GM19324 (cell line): ENCODE measurements at regions not wholly inside any gene's neighbourhood (a gene's known extent, or its start where the extent isn't known, plus 50 kb on each side); places are given as distances from the start of the nearest gene placed in this dataset.
"Not testable (repeated sequence)": the region's sequence is repeated elsewhere in the genome, so short reads cannot be mapped to it uniquely, and the experiment has no call there.

Experiments
- ATAC-seq: cut with Tn5 transposase; IDR thresholded peaks from one replicate; pipeline ENCODE4 v1.9.1; 2021; ENCODE audit warnings: mild to moderate bottlenecking, moderate library complexity; ENCODE audit not compliant: unreplicated experiment, low FRiP score

DNA sequence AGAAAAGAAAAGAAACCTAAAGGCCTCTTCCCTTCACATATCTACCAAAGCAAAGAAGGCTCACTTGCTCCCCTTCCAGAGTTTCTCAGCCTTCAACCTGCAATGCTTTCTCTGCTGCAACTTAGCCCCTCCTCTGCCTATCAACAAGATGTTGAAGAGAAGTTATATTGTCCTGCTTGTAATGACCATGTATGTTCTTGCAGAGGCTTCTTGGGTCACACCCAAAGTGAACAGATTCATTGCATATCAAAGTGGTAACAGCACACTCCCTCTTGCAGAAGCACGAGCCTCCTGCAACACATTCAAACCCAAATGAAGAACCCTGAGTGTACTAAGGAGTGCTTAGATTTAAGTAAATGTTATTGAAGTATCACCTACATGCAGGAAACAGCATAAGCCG lies 494.3 kb downstream of the NTRK2 start:
- ATAC-seq: no peak

- no peak for ATAC-seq
Observed at GRCh38 chr9:85163415-85163814, 493.9 kb downstream of the NTRK2 start.

DNA sequence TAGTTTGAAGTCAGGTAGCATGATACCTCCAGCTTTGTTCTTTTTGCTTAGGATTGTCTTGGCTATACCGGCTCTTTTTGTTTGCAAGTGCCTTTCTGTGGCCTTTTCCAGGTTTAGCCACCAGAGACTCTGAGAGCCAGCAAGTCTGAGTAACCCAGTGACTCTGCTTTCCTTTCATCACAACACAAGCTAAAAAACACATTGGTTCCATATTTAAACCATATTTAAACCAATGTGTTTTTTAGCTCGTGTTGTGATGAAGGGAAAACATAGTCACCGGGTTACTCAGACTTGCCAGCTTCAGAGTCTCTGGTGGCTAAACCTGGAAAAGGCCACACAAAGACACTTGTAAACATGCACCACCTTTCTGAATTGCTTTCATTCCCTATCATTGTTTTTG lies 493.3 kb downstream of the NTRK2 start:
- ATAC-seq: no peak

- not testable (repeated sequence) for ATAC-seq
Observed at GRCh38 chr9:85160944-85161343, 491.4 kb downstream of the NTRK2 start.

GRCh38 chr9:85158512-85158911 lies 489.0 kb downstream of the NTRK2 start:
- no peak for ATAC-seq

DNA sequence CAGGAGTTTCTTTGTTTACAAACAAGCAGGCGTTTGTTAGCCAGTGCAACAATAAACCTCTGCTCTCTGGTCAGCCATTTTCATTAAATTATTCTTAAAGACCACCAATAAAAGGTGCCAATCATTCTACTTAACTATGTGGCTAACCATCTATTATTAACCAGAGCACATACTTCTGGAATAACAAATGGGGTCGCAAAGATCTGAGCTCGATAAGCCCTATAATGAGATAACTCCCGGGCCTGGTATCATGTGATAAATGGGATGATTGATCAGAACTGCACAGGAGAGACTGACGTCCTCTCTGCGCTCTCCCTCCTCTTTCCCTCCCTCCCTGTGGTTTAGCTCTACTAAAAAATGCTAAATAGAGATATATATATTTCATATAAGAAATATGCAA lies 488.2 kb downstream of the NTRK2 start:
- ATAC-seq: no peak

DNA sequence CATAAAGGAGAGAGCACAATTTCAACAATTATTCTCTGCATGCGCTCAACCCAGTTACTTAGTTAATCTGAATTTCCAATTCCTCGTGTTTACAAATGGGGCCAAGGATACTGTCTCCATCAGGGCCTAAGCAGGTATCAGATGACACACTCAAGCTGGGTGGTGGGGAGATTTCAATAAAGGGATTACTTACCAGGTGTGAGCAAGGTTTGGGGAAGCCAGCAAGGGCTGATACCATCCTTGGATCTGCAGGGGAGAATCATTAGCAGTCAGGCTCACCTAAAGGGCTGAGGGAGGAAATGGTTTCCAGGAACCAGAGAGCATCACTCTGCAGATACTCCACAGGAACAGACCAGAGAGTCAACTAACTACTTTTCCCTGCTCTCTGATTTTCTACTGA lies 487.1 kb downstream of the NTRK2 start:
- ATAC-seq: no peak

DNA sequence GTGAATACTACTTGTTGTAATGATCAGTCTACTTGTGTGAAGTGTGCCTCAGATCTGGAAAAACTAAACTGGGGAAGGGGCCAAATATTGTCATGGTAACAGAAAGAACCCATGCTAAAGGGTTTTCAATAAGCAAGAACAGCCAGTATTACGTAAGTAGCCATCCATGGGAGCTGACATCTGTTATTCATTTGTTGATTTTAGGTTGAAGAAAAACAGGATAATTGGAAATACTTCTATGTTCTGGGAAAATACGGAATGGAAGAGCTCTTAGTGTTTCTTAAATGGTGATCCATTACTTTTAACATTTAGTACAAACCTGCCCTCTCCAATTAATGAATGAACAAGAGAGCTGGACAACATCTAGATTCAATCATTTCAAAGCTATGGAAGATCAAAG lies 485.8 kb downstream of the NTRK2 start:
- no peak for ATAC-seq

GRCh38 chr9:85151741-85152140 lies 482.2 kb downstream of the NTRK2 start:
- ATAC-seq: no peak

GRCh38 chr9:85151162-85151561 lies 481.6 kb downstream of the NTRK2 start:
- ATAC-seq: no peak

- ATAC-seq: no peak
Observed at GRCh38 chr9:85147046-85147640, 477.6 kb downstream of the NTRK2 start.

- ATAC-seq: no peak
Observed at GRCh38 chr9:85142968-85143367, 473.4 kb downstream of the NTRK2 start.

- no peak for ATAC-seq
Observed at GRCh38 chr9:85142496-85142911, 473.0 kb downstream of the NTRK2 start.

- ATAC-seq: no peak
Observed at GRCh38 chr9:85137696-85138095, 468.2 kb downstream of the NTRK2 start.

- ATAC-seq: no peak
Observed at GRCh38 chr9:85136987-85137386, 467.5 kb downstream of the NTRK2 start.

DNA sequence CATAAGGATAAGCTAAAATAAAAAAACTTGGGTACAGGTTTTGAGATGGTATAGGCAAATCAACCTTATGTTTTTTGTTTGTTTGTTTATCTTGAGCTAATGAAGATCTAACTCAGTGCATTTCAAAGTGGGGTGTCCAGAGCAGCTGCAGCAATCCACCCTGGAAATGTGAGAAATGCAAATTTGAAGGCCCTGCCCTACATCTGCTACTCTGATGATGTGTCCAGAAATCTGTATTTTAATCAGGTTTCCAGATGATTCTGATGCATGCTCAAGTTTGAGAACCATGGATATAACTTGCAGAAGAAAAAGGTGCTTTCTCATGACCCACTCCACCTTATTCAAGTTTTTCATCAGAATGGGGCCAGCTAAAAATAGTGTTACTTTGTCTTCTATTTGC lies 467.0 kb downstream of the NTRK2 start:
- no peak for ATAC-seq

DNA sequence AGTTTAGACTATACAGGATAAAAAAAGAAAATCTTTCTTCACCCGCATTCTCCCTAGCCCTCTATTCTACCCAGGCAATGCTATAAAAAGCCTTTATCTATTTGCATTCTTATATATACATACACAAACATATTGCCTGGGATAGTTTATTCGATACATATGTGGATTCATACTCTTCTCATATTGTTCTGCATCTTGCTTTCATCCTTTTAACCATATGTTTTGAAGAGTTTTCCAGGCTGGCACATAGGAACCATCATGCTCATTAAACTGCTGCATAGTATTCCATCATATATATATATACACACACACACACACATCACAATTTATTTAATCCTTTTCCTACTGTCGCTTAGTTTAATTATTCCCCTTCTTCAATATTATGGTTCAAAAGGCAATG lies 461.2 kb downstream of the NTRK2 start:
- no peak for ATAC-seq

DNA sequence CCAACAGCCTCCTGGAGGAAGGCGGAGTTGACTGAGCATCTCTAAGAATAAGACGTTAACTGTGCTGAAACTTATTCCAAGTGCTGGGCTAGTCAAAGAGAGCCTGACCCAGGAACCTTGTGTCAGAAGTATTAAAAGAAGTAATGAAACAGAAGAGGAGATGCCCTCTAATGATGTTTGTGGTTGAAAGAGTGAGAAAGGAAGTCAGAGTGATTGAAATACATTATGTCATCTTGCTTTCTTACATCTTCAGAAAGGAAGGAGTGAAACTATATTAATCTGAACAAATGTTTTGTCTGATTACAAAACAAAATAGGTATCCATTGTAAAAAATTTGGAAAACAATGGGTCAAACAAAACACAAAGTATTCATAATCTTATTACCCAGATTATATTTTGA lies 460.7 kb downstream of the NTRK2 start:
- ATAC-seq: no peak

DNA sequence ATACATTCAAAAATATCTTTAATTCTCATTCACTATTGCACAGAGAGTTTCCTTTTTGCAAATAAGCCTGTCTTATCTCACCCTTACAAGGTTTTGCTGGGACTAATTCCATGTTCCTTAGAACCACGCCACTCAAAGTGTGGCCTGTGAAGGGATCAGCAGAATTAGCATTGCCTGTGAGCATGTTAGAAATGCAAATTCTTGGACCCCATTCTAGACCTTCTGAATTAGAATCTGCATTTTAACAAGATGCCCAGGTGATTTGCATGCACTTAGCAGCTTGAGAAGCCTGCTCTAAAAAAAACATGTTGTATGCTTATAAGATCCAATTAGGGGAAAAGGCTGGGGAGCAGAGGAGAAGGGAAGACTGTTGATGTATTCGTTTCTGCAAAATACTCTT lies 460.0 kb downstream of the NTRK2 start:
- ATAC-seq: no peak

- ATAC-seq: no peak
Observed at GRCh38 chr9:85118990-85119755, 449.6 kb downstream of the NTRK2 start.

DNA sequence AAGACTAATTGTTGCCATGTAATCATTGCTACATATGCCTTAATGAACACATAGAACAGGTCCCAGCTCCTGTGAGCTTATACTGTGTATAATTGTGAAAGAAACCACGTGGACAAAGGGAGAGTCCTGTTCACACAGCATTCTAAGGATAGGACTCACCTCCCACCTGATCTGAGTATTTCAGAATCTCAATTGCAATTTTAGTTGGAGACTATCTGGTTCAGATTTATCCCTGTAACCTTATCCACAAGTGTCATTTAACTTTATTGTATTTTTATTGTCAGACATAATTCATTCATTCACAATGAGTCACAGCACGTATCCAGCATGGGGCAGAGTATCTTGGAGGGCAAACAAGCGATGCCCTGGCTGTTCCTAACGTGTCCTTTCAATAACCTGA lies 448.3 kb downstream of the NTRK2 start:
- no peak for ATAC-seq

DNA sequence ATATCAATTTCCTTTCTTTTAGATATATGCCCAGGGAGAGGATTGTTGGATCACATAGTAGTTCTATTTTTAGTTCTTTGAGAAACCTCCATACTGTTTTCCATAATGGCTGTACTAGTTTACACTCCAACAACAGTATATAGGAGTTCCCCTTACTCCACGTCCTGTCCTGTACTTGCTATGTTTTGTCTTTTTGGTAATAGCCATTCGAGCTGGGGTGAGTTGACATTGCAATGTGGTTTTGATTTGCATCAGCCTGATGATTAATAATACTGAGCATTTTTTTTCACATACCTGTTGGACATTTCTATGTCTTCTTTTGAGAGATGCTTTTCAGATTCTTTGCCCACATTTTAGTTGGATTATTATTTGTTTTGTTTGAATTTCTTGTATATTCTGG lies 445.9 kb downstream of the NTRK2 start:
- no peak for ATAC-seq
